NOMO-1 treated with dmso at 0.1 percent for 144 hours (cell line): ENCODE measurements at regions not wholly inside any gene's neighbourhood (a gene's known extent, or its start where the extent isn't known, plus 50 kb on each side); places are given as distances from the start of the nearest gene placed in this dataset.
"Not testable (repeated sequence)": the region's sequence is repeated elsewhere in the genome, so short reads cannot be mapped to it uniquely, and the experiment has no call there.

Source experiments
- DNase-seq: peaks from one replicate; lab custom pipeline; 2025; ENCODE audit not compliant: unreplicated experiment; lab: John Stamatoyannopoulos, UW

DNA sequence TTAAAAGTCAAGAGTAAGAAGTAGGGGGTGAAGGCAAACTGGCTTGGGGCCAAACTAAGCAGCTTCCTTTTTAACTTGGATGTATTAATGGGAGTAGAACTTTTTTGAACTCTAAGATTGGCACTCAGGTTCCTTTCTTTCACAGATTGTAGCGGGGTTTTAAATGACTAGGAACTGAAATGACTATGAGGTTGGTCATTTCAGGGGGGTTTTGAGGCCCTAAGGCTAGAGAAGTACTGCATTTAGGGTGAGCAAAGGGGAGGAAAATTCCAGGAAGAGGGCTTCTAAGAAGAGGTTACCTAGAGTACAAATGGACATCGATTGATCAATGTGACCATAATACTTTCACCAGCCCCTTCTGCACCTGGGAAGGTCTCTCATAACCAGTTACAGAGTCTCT lies 381.8 kb downstream of the MLLT3 start:
- DNase-seq: no peak

GRCh38 chr9:20238921-20239320 lies 383.4 kb downstream of the MLLT3 start:
- DNase-seq: no peak

- DNase-seq: no peak
These were observed 384.6 kb downstream of the MLLT3 start for GRCh38 chr9:20237686-20238085.

DNA sequence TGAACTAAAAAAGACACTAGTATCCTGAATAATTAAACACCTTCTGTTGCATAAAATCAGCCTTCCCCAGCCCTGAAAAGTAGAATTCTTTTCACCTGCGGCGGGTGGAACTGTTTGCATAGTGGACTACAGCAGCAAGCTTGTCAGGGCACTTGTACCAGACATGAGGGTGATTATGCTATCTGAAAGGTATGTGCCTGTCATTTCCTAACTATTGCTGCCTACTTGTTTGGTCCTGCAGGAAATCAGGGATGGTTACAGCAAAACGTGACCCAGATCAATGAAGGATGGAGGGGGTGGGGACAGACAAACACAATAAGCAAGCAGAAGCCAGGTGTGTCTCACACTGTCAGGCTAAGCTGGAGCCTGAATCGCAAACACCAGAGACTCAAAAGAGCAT lies 385.6 kb downstream of the MLLT3 start:
- DNase-seq: no peak

GRCh38 chr9:20235206-20235605 lies 387.1 kb downstream of the MLLT3 start:
- not testable (repeated sequence) for DNase-seq

DNA sequence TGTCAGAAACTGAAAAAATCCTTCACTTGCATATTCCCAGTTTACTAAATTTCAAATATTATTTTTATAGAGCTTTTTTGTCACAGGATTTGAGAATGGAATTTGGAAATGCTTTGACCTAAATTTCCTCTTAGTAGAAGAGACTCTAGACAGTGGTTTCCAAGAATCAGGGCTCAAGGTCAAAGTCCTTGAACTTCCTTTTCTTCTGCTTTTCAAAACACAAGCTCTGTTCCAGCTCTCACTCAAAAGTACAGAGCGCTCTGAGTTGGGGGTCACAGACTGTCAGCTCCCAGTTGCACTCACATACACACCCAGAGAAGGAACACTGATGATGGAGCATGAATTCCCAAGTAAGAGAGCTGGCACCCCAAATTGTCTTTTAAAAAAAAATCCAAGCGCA lies 394.2 kb downstream of the MLLT3 start:
- DNase-seq: no peak

- no peak for DNase-seq
These were observed 395.0 kb downstream of the MLLT3 start for GRCh38 chr9:20227166-20227874.

GRCh38 chr9:20226345-20226744 lies 396.0 kb downstream of the MLLT3 start:
- DNase-seq: no peak

DNA sequence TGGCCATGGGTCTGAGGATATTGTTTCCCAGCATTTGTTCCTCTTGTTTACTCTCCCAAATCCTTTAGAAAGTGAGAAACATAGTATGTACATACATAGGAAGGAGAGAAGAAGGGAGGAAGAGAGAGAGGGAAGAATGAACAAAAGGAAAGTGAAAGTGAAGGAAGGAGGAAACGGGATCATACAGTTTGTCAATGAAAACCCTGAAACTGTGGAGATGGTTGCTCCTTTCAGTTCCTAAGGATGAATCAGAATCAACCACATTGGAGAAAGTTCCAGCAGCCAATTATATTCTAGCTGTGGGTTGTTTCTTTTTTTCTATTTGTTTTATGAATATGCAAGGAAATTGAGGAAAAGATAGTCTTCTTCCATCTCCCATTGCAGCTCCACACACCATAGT lies 396.5 kb downstream of the MLLT3 start:
- DNase-seq: no peak

DNA sequence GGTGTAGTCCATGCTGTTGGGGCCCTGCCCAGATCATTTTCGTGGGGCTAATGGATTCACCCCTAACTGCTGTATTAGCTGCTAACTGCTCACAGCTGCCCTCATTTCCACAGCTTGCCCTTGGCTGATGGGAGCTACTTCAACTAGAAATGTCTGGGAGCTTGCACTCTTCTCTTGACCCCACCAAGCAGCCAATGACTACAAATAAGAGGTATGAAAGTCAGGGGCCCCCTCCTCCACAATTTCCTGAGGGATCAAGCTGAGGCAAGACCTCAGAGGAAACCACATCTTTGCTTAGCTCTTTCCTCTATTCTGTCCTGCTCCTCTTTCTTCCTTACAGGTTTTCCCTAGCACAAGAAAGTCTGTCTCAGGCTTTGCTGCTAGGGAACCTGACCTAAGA lies 397.5 kb downstream of the MLLT3 start:
- no peak for DNase-seq

DNA sequence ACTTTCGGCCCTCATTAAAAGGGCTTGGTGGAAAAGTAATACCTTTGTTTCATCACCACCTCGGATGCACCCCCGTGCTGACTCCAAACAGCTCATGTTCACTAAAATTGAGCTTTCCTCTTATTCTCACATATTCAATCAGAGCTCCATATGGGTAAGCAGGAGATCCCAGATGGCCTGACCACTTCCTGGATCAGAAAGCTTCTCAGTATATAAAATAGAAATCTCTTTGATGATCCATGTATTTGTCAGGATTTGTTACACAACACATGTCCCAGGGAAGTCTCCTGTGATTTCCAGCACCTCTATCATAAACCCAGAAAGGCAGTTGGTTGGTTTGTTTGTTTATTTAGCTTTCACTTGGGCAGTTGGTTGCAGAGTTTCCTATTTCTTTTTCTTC lies 402.0 kb downstream of the MLLT3 start:
- DNase-seq: no peak

DNA sequence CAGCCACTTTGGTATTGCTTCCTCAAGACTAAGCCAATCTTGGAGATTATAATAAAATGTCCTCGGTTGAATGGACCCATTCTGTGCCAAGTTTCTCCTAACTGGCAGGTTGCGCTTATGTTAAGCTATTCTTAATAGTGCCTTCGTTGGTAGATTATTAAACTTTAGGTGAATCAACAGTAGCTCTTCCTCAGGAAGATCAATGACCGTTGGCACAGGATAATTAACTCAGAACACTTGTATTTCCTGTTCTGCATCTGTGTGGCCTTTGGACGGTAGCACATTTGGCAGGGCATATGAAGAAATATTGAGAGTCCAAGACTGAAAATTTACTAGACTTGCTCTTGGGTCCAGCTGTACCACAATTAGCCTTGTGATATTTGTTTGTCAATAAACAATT lies 402.9 kb downstream of the MLLT3 start:
- DNase-seq: no peak

DNA sequence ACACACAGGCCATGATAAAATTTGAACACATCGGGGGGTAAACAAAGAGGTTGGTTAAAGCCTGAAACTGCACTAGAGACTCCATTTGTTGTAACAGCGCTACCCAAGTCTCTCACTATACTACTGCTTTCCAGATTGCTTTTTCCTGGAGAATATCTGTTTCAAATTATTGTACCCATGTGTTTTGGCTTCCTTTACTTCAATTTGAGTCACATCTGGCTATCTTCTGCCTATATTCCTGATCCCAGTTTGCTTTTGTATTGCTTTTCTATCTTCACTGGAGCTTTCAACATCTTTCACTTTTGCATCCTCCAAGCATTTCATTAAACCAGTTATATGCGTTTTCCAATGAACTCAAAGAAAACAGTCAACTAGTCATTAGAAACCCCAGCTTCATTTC lies 404.7 kb downstream of the MLLT3 start:
- no peak for DNase-seq

- no peak for DNase-seq
These were observed 405.9 kb downstream of the MLLT3 start for GRCh38 chr9:20216438-20216837.

DNA sequence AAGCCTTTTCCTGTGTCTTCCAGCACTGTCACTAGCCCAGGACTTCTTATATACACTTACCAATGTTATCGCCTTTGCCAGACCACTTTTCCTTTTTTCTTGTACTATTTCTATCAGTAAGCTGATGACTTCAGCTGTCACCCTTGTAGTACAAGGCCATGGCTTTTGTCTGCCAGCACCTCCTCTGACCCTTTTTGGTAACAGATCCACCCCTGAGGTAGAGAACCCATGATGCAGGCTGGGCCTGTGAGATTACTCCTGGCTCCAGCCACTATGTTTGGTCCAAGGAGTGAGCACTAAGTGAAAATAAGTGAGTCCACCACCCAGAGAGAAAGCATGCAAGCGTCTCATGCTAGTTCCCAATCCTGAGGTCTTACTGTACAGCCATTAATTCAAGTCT lies 406.7 kb downstream of the MLLT3 start:
- DNase-seq: no peak

- no peak for DNase-seq
These were observed 409.5 kb downstream of the MLLT3 start for GRCh38 chr9:20212806-20213205.

GRCh38 chr9:20209391-20210340 lies 412.6 kb downstream of the MLLT3 start:
- DNase-seq: no peak

DNA sequence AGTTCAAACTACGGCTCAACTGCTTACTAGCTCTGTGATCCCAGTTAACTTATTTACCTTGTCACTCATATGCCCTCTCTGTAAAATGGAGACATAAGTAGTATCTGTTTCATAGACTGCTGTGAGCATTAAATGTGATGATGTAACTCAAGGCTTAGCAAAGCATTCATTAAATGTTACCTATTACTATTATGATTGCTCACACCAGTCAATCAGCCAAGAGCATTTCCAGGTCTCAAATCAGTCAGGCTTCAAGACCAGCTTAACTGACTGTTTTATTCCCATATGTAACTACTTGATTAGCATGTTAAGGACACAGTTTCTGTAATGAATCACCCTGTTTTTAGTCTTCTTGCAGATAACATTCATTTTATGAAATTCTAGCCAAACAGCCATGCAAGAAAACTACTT lies 413.3 kb downstream of the MLLT3 start:
- DNase-seq: no peak

DNA sequence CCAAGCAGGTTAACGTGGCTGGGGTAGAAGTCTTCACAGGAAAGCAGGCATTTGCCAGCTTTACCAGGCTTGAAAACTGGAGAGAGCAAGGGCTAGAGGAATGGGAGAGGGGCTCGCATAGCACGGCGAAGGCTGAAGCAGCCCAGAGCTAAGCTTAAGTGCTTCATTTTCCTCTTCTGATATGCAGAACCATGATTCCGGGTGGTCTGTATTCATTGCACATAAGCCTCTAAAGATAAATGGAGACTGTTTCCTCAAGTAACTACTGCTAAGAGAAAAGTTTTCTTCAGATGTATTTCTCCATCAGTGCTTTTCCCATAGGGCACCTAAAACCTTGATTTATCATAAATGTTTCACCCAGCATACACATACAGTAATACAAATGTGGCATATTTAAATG lies 414.1 kb downstream of the MLLT3 start:
- DNase-seq: no peak

DNA sequence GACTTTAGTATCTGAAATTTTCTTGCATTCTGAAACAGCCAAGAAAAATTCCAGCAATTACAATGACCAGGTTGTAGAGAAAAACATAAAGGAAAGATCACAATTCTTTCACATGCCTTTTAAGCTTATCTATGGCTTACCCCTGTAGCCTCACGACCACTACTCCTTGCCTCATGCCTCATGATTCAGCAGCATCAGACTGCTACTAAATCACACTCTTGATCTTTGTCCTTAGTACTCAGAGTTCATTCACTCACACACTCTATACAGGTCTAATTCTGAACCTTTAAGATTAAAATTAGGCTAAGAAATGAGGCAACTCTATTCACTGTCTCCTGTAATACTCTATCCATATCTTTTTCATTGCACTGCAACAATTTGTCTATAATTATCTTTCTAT lies 415.1 kb downstream of the MLLT3 start:
- no peak for DNase-seq

- DNase-seq: no peak
These were observed 416.5 kb downstream of the MLLT3 start for GRCh38 chr9:20205821-20206220.

DNA sequence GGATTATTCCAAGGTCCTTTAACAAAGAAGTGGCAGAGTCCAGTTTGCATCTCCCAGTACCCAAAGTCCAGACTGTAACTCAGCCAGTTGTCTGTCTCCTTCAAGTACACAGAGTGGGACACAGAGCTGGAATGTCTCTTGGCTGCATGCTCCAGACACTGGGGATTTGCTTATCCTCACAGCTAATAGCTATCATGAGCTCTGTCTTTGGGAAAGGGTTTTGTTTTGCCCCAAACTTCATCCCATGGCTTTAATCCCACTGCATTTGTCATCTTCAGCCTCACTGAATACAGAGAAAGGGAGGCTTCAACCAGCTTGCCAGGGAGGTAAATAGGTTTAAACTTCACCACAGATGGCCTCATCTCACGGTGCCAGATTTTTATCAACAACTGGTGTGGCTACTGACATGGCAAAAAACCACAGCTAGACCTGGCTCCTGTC lies 412.2 kb upstream of the SLC24A2 start:
- no peak for DNase-seq
